Sigmoid colon (tissue), 6 donors: ENCODE measurements at regions not wholly inside any gene's neighbourhood (a gene's known extent, or its start where the extent isn't known, plus 50 kb on each side); places are given as distances from the start of the nearest gene placed in this dataset.
"Not testable (repeated sequence)": the region's sequence is repeated elsewhere in the genome, so short reads cannot be mapped to it uniquely, and the experiment has no call there.

Source experiments
- DNase-seq: peaks from one replicate; pipeline ENCODE4 v3.0.0-alpha.2; 2019
- H3K27ac ChIP-seq, 4 donors: fragments of 200-600 bp; sonication (generic); one replicate each; pipeline ENCODE4 v1.5.1; 2016 to 2019; ENCODE audit warnings: mild to moderate bottlenecking in 1 of 4
- H3K27me3 ChIP-seq, 3 donors: fragments of 200-600 bp; sonication (generic); one replicate each; pipeline ENCODE4 v1.5.1; 2019; ENCODE audit warnings: mild to moderate bottlenecking in 1 of 3
- H3K36me3 ChIP-seq, 4 donors: fragments of 200-600 bp; sonication (generic); one replicate each; pipeline ENCODE4 v1.5.1; 2016 to 2019
- H3K4me1 ChIP-seq, 4 donors: fragments of 200-600 bp; sonication (generic); one replicate each; pipeline ENCODE4 v1.5.1; 2017 to 2019
- H3K4me3 ChIP-seq, 4 donors: fragments of 200-600 bp; sonication (generic); one replicate each; pipeline ENCODE4 v1.5.1; 2017 to 2019; ENCODE audit warnings: mild to moderate bottlenecking in 2 of 4, moderate library complexity in 1 of 4
- H3K9me3 ChIP-seq, 4 donors: fragments of 200-600 bp in 3 of 4; sonication (generic) in 3 of 4; one replicate each; pipeline versions ENCODE4 v1.5.1 to v1.6.1; 2013 to 2019
- EP300 ChIP-seq, 4 donors: sonication (generic); formaldehyde crosslinking; IDR thresholded peaks; one replicate each; pipeline ENCODE4 v1.6.1; 2017; ENCODE audit warnings: antibody characterized with exemption in 4 of 4
- POLR2A ChIP-seq, 2 donors: fragments of 450-650 bp; IDR thresholded peaks; one replicate each; pipeline ENCODE4 v1.6.1; 2016; ENCODE audit warnings: antibody characterized with exemption in 2 of 2, mild to moderate bottlenecking in 2 of 2, moderate library complexity in 2 of 2
- POLR2AphosphoS5 ChIP-seq, 4 donors: sonication (generic); formaldehyde crosslinking; IDR thresholded peaks; one replicate each; pipeline ENCODE4 v1.6.1; 2017; ENCODE audit warnings: antibody characterized with exemption in 4 of 4
- WGBS, 2 donors: extraction: QIAGEN DNeasy Blood & Tissue Kit; methylation state at CpG; one replicate each; pipeline ENCODE4 v1.1.7; 2013; 5-methylcytosine and 5-hydroxymethylcytosine counted together
- intact Hi-C: fragments of 100-400 bp; cut with DNase I; formaldehyde crosslinking; loops from one replicate; pipeline ENCODE4 v1.15.1; 2023
- TF ChIP-seq, protein P1 (sequence below), 4 experiments: fragments of 450-650 bp in 3 of 4; fragments of 200-600 bp in 1 of 4; IDR thresholded peaks; one replicate each; pipeline ENCODE4 v1.5.1; 2016 to 2019; ENCODE audit warnings: antibody characterized with exemption in 4 of 4, mild to moderate bottlenecking in 3 of 4, moderate library complexity in 2 of 4
- donor health status: healthy with polysubstance abuse.
- donor health status: healthy.

- intact Hi-C loops: no loop called here
- DNase-seq: no peak
- Histone ChIP-seq H3K9me3 (peaks cover 0 to 8% (median 0%) of the 10 kb centered on the region in 4 donors), H3K4me3 (no peak overlapping the region), H3K27me3 (no peaks in the 10 kb centered on the region), H3K27ac (no peak overlapping the region), H3K4me1 (no peaks in the 10 kb centered on the region), H3K36me3 (no peaks in the 10 kb centered on the region)
- WGBS, 2 donors: 76% methylated on average over 2 of the region's 2 CpGs
- TF ChIP-seq EP300 (IDR thresholded peaks at IDR 0.05): no peak
- TF ChIP-seq, protein P1, sequence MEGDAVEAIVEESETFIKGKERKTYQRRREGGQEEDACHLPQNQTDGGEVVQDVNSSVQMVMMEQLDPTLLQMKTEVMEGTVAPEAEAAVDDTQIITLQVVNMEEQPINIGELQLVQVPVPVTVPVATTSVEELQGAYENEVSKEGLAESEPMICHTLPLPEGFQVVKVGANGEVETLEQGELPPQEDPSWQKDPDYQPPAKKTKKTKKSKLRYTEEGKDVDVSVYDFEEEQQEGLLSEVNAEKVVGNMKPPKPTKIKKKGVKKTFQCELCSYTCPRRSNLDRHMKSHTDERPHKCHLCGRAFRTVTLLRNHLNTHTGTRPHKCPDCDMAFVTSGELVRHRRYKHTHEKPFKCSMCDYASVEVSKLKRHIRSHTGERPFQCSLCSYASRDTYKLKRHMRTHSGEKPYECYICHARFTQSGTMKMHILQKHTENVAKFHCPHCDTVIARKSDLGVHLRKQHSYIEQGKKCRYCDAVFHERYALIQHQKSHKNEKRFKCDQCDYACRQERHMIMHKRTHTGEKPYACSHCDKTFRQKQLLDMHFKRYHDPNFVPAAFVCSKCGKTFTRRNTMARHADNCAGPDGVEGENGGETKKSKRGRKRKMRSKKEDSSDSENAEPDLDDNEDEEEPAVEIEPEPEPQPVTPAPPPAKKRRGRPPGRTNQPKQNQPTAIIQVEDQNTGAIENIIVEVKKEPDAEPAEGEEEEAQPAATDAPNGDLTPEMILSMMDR (IDR thresholded peaks at IDR 0.05): no peak
- no peak for TF ChIP-seq POLR2A (IDR thresholded peaks at IDR 0.05)
Measured at GRCh38 chr2:226286916-226287315, 512.7 kb downstream of the IRS1 start.

- no peaks in the 10 kb centered on the region for H3K36me3 ChIP-seq
- TF ChIP-seq EP300 (IDR thresholded peaks at IDR 0.05) (no peak), POLR2A (IDR thresholded peaks at IDR 0.05) (no peak), POLR2AphosphoS5 (IDR thresholded peaks at IDR 0.05) (no peak)
- TF ChIP-seq, protein P1 (IDR thresholded peaks at IDR 0.05): no peak
- H3K9me3 ChIP-seq: no peaks in the 10 kb centered on the region
- DNase-seq: no peak
- no peak overlapping the region for H3K27ac ChIP-seq
- no peaks in the 10 kb centered on the region for H3K4me1 ChIP-seq
- H3K4me3 ChIP-seq: no peak overlapping the region
- 29 to 65% methylated on average over 2 of the region's 2 CpGs for WGBS, 2 donors
- intact Hi-C loops: no loop called here
- H3K27me3 ChIP-seq: no peaks in the 10 kb centered on the region
Measured at GRCh38 chr2:226283796-226284195, 515.8 kb downstream of the IRS1 start.

DNA sequence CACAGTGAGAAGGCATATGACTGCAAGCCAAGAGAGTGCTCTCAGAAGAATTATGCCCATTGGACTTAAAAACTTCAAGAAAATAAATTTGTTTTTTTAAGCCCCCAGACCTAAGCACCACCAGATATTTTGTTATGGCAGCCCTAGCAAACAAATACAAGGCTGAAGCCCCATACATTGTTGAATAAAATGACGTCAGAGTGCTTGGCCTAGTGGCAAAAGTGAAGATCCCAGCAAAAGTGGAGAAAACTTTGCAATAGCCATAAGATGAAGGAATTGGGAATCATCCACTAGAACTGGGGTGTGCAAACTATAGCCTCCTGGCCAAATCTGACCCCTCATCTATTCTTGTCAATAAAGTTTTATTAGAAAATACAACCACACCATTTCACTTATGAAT lies 517.5 kb downstream of the IRS1 start:
- TF ChIP-seq POLR2AphosphoS5 (IDR thresholded peaks at IDR 0.05) (no peak), POLR2A (IDR thresholded peaks at IDR 0.05) (no peak), EP300 (IDR thresholded peaks at IDR 0.05) (no peak)
- TF ChIP-seq, protein P1 (IDR thresholded peaks at IDR 0.05): no peak
- no peak for DNase-seq
- Histone ChIP-seq H3K4me3 (no peak overlapping the region), H3K36me3 (no peaks in the 10 kb centered on the region), H3K27me3 (no peaks in the 10 kb centered on the region), H3K4me1 (no peaks in the 10 kb centered on the region), H3K27ac (no peak overlapping the region), H3K9me3 (no peaks in the 10 kb centered on the region)
- intact Hi-C loops: no loop called here
- 92 to 96% methylated on average over 1 of the region's 1 CpG for WGBS, 2 donors

DNA sequence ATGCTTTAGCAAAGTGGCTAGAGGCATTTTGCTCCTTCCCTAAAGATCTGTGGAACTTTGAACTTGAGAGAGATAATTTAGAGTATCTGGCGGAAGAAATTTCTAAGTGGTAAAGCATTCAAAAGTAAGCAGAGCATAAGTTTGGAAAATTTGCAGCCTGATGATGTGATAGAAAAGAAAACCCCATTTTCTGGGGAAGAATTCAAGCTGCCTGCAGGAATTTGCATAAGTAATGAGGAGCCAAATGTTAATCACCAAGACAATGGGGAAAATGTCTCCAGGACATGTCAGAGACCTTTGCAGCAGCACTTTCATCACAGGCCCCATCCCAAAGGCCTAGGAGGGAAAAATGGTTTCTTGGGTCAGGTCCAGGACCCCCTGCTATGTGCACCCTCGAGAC lies 519.5 kb downstream of the IRS1 start:
- H3K9me3 ChIP-seq, H3K27ac ChIP-seq, intact Hi-C loops, H3K36me3 ChIP-seq, H3K4me1 ChIP-seq, H3K4me3 ChIP-seq, H3K27me3 ChIP-seq, DNase-seq: not testable (repeated sequence)
- 77 to 80% methylated on average over 2 of the region's 2 CpGs for WGBS, 2 donors

- intact Hi-C loops: no loop called here
- Histone ChIP-seq H3K27me3 (no peaks in the 10 kb centered on the region), H3K9me3 (no peaks in the 10 kb centered on the region), H3K4me3 (no peak overlapping the region), H3K4me1 (no peaks in the 10 kb centered on the region), H3K27ac (no peak overlapping the region), H3K36me3 (no peaks in the 10 kb centered on the region)
- 47 to 85% methylated on average over 1 of the region's 1 CpG for WGBS, 2 donors
- no peak for TF ChIP-seq EP300 (IDR thresholded peaks at IDR 0.05)
- TF ChIP-seq, protein P1 (IDR thresholded peaks at IDR 0.05): no peak
- no peak for TF ChIP-seq POLR2AphosphoS5 (IDR thresholded peaks at IDR 0.05)
- TF ChIP-seq POLR2A (IDR thresholded peaks at IDR 0.05): no peak
- DNase-seq: no peak
Measured at GRCh38 chr2:226275215-226275614, 524.4 kb downstream of the IRS1 start.
